ENCODE measurements at regions not wholly inside any gene's neighbourhood (a gene's known extent, or its start where the extent isn't known, plus 50 kb on each side); places are given as distances from the start of the nearest gene placed in this dataset.

GRCh38 chr10:104516986-104517385 lies 124.1 kb upstream of the SORCS3 start:
- DNase-seq (ENCODE audit: low read depth, low spot score), result no peak
- Mint-ChIP-seq H3K27ac (ENCODE audit: unreplicated experiment) (no peak overlapping the region), H3K4me1 (no peaks in the 10 kb centered on the region), H3K27me3 (ENCODE audit: low read depth) (no peaks in the 10 kb centered on the region), H3K9me3 (no peaks in the 10 kb centered on the region), H3K4me3 (no peak overlapping the region), H3K36me3 (ENCODE audit: low read depth) (no peaks in the 10 kb centered on the region)
- TF ChIP-seq CTCF (conservative IDR thresholded peaks at IDR 0.05), result no peak

- no peak overlapping the region for H3K27ac Mint-ChIP-seq (ENCODE audit: unreplicated experiment)
- no peaks in the 10 kb centered on the region for H3K4me1 Mint-ChIP-seq
- DNase-seq (ENCODE audit: low read depth, low spot score), result no peak
- no peaks in the 10 kb centered on the region for H3K27me3 Mint-ChIP-seq (ENCODE audit: low read depth)
- H3K4me3 Mint-ChIP-seq, result no peak overlapping the region
- H3K9me3 Mint-ChIP-seq, result no peaks in the 10 kb centered on the region
- no peaks in the 10 kb centered on the region for H3K36me3 Mint-ChIP-seq (ENCODE audit: low read depth)
- TF ChIP-seq CTCF (conservative IDR thresholded peaks at IDR 0.05), result no peak
Measured at GRCh38 chr10:104517946-104518345, 123.1 kb upstream of the SORCS3 start.

DNA sequence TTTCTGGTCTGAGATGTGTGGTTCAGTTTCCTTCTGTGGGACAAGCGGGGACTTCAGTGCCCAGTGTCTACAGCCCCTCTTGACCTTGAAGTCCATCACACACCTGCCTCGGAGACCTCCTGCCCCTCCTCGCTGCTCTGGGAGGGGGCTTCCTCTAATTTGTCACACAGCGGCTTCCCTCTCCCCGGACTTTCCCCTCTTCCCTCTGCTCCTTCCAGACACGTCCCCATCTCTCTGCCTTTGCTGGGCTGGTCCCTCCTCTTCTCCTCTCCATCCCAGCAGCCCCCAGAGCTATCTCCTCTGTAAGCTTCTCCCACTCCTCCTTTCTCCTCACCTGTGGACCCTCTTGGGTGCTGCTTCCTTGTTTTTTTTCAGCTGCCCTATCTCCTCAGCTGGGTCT lies 122.2 kb upstream of the SORCS3 start:
- Mint-ChIP-seq H3K36me3 (ENCODE audit: low read depth) (no peaks in the 10 kb centered on the region), H3K4me3 (no peak overlapping the region), H3K9me3 (no peaks in the 10 kb centered on the region), H3K27ac (ENCODE audit: unreplicated experiment) (no peak overlapping the region), H3K27me3 (ENCODE audit: low read depth) (peaks cover 3% of the 10 kb centered on the region), H3K4me1 (no peaks in the 10 kb centered on the region)
- no peak for TF ChIP-seq CTCF (conservative IDR thresholded peaks at IDR 0.05)
- DNase-seq (ENCODE audit: low read depth, low spot score), result no peak

- no peak for DNase-seq (ENCODE audit: low read depth, low spot score)
- Mint-ChIP-seq H3K4me3 (no peak overlapping the region), H3K4me1 (no peaks in the 10 kb centered on the region), H3K36me3 (ENCODE audit: low read depth) (no peaks in the 10 kb centered on the region), H3K9me3 (no peaks in the 10 kb centered on the region), H3K27me3 (ENCODE audit: low read depth) (peaks cover 3% of the 10 kb centered on the region), H3K27ac (ENCODE audit: unreplicated experiment) (peak overlapping the region; percentile 71)
- no peak for TF ChIP-seq CTCF (conservative IDR thresholded peaks at IDR 0.05)
Measured at GRCh38 chr10:104520653-104521052, 120.4 kb upstream of the SORCS3 start.

DNA sequence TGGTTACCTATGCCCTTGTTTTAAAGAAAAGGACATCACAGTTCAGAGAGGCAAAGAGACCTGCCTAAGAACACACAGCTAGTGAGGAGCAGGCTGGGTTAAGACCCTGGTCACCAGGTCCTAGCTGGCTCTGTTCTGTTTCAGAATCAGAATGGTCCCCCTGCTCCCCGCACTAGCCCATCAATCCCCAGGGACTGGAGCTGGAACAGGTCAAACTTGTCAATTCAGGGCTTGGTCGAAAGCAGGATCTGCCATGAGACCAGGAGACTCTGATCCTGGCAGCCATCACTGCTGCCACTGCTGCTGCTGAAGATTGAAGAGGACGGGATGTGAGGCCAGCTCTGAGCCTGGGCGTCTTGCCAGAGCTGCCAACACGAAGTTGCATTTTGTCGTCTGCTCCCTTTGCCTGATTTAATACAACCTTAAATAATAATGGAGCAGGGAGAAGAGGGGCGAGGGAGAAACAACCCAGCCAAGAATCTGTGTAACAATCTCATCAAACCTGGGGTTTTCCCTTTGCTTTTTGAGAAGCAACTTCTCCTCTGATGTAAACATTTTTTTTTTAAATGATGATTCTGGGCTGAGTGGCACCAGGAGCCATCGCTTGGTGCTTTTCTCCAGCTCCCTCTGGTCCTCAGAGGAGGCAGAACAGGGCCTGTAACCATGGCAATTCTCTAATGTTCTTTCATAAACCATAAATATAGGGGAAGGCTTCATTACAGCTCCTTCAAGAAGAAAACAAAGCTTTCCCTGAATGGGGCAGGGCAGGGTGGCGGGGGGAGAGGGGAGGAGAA lies 119.0 kb upstream of the SORCS3 start:
- H3K4me3 Mint-ChIP-seq, result no peak overlapping the region

More for the DNA sequence above, 119.0 kb upstream of the SORCS3 start:
- TF ChIP-seq CTCF (conservative IDR thresholded peaks at IDR 0.05), result no peak
- no peaks in the 10 kb centered on the region for H3K9me3 Mint-ChIP-seq
- no peak for DNase-seq (ENCODE audit: low read depth, low spot score)
- no peaks in the 10 kb centered on the region for H3K4me1 Mint-ChIP-seq
- H3K36me3 Mint-ChIP-seq (ENCODE audit: low read depth), result no peaks in the 10 kb centered on the region
- peaks cover 3% of the 10 kb centered on the region for H3K27me3 Mint-ChIP-seq (ENCODE audit: low read depth)
- H3K27ac Mint-ChIP-seq (ENCODE audit: unreplicated experiment), result no peak overlapping the region
